ENCODE measurements at regions not wholly inside any gene's neighbourhood (a gene's known extent, or its start where the extent isn't known, plus 50 kb on each side); places are given as distances from the start of the nearest gene placed in this dataset.
"Not testable (repeated sequence)": the region's sequence is repeated elsewhere in the genome, so short reads cannot be mapped to it uniquely, and the experiment has no call there.

GRCh38 chr15:85260526-85260925 lies 119.9 kb upstream of the AKAP13 start:
- DNase-seq (ENCODE audit: low read depth); H3K4me3 ChIP-seq (ENCODE audit: low read depth, low read length): not testable (repeated sequence)

GRCh38 chr15:85262461-85263055 lies 117.8 kb upstream of the AKAP13 start:
- not testable (repeated sequence) for H3K4me3 ChIP-seq (ENCODE audit: low read depth, low read length); DNase-seq (ENCODE audit: low read depth)

DNA sequence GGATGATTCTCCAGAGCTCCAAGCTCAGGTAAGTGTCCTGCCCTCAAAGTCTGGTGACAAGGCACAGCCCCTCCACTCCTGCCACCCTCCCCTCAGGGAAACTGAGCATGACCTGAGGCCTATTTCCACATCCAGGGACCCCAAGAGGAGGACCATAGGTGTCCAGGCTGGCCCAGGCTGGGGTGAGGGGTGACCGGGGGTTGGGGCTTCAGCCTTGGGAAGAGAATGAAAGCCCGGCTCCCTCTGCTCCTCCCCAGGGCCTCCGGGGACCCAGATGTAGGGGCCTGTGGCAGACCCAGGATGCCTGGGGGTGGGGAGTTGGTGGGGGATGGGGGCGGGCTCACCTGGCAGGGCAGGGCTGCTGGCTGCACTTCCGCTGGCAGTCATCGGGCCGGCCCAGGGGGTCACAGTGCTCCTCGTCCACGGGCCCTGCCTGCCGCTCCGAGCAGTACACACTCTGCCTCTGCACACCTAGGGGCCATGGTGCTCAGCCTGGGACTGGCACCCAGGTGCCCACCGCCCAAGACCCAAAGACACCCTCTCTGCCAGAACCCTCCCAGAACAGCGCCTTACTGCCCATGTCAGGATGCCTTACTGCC lies 116.5 kb upstream of the AKAP13 start:
- DNase-seq (ENCODE audit: low read depth); H3K4me3 ChIP-seq (ENCODE audit: low read depth, low read length): not testable (repeated sequence)

DNA sequence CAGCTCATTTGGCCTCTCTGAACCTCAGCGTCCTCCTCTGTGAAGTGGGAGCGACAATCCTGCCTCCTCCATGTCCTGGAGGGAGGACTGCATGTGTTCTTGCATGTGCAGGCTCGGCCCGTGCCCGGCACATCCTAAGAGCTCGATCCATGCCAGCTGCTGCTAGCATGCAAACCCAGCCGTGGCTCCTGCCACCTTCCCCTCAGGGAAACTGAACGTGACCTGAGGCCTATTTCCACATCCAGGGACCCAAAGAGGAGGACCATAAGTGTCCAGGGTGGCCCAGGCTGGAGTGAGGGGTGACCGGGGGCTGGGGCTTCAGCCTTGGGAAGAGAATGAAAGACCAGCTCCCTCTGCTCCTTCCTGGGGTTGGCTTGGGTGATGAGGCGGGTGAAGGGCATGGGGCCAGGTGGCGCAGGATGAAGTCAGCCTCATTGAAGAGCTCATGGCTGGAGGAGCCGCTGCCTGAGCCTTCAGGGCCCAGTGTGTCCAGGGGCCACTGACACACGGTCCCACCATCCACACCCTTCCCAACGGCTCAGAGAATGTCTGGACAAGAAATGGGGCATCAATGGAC lies 115.7 kb upstream of the AKAP13 start:
- not testable (repeated sequence) for DNase-seq (ENCODE audit: low read depth); H3K4me3 ChIP-seq (ENCODE audit: low read depth, low read length)

- H3K4me3 ChIP-seq (ENCODE audit: low read depth, low read length); DNase-seq (ENCODE audit: low read depth): not testable (repeated sequence)
Observed at GRCh38 chr15:85267158-85267857, 113.1 kb upstream of the AKAP13 start.

DNA sequence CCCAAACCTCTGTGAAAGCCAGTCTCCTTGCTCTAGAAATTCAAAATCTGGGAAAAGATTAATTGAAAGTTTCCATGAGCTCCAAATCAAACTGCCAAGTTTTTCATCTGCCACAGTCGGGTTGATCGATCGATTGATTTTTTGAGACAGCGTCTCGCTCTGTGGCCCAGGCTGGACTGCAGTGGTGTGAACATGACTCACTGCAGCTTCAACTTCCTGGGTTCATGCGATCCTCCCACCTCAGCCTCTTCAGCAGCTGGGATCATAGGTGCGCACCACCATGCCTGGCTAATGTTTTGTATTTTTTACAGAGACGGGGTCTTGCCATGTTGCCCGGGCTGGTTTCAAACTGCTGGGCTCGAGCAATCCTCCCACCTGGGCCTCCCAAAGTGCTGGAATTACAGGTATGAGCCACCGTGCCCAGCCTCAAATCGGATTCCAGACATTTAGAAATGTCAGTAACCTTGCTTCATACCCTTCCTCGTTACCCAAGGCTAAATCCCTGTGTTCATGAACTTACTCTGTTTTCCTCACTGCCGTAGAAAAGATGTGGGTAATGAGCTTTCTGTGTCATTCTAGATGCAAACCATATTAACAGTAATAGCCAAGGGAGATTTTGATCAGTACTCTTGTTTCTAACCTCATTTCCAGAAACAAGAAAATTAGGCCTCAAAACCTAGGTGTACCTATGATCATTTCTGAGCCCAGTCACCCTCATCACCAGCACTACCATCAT lies 105.9 kb upstream of the AKAP13 start:
- no peak for DNase-seq (ENCODE audit: low read depth)
- H3K4me3 ChIP-seq (ENCODE audit: low read depth, low read length), result no peak overlapping the region
- no peak for TF ChIP-seq CTCF (IDR thresholded peaks at IDR 0.05; ENCODE audit: insufficient read depth, low read depth, low read length, missing control alignments)

DNA sequence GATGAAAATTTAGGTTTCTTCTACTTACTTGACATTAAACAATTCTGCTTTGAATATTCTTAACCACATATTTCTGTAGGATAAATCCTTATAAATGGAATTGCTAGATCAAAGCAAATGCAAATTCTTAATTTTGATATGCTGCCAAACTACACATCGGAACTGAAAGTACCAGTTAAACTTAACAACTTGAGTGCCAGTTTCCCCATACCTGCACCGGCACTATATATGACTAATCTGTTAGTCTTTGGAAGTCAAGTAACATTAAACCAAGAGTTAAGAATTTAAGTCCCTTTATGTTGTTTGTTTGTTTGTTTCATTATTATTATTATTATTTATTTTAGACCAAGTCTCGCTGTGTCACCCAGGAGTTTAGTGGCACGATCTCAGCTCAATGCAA lies 103.9 kb upstream of the AKAP13 start:
- no peak for DNase-seq (ENCODE audit: low read depth)
- H3K4me3 ChIP-seq (ENCODE audit: low read depth, low read length), result no peak overlapping the region

GRCh38 chr15:85276921-85277320 lies 103.5 kb upstream of the AKAP13 start:
- no peak for DNase-seq (ENCODE audit: low read depth)
- TF ChIP-seq CTCF (IDR thresholded peaks at IDR 0.05; ENCODE audit: insufficient read depth, low read depth, low read length, missing control alignments), result no peak
- no peak overlapping the region for H3K4me3 ChIP-seq (ENCODE audit: low read depth, low read length)

More for the DNA sequence above, 103.9 kb upstream of the AKAP13 start:
- TF ChIP-seq CTCF (IDR thresholded peaks at IDR 0.05; ENCODE audit: insufficient read depth, low read depth, low read length, missing control alignments), result no peak

GRCh38 chr15:85277847-85278370 lies 102.5 kb upstream of the AKAP13 start:
- H3K4me3 ChIP-seq (ENCODE audit: low read depth, low read length), result no peak overlapping the region
- TF ChIP-seq CTCF (IDR thresholded peaks at IDR 0.05; ENCODE audit: insufficient read depth, low read depth, low read length, missing control alignments), result no peak
- no peak for DNase-seq (ENCODE audit: low read depth)

Measured in GM12865 (cell line).